ENCODE measurements at regions not wholly inside any gene's neighbourhood (a gene's known extent, or its start where the extent isn't known, plus 50 kb on each side); places are given as distances from the start of the nearest gene placed in this dataset.
"Not testable (repeated sequence)": the region's sequence is repeated elsewhere in the genome, so short reads cannot be mapped to it uniquely, and the experiment has no call there.

DNA sequence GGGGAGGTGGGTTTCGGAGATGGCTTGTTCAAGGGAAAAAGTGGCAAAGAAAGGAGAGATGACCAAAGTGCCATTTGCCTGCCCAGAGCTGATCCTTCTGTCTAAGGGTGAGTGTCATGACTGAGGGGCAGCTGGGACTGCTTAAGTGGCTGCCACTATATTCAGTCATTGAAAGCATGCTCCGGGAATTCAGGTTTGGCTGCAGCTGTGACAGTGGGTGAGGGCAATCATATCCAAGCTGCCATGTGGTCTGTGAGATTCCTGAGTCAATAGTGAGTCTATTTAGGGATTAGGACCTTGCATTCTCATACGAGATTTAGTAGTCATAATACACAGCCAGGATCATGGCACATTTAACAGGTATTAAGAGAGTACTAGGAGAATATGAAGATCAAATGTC is 138.8 kb upstream of the BANK1 start:
- intact Hi-C loops (cut with micrococcal nuclease): no loop called here
- no peak overlapping the region for H3K4me3 Mint-ChIP-seq
- H3K36me3 Mint-ChIP-seq (ENCODE audit: low read depth): no peaks in the 10 kb centered on the region
- H3K27me3 Mint-ChIP-seq: no peaks in the 10 kb centered on the region
- peaks cover 10% of the 10 kb centered on the region for H3K4me1 Mint-ChIP-seq (ENCODE audit: low read depth)
- no peaks in the 10 kb centered on the region for H3K9me3 Mint-ChIP-seq
- H3K27ac Mint-ChIP-seq: no peak overlapping the region

DNA sequence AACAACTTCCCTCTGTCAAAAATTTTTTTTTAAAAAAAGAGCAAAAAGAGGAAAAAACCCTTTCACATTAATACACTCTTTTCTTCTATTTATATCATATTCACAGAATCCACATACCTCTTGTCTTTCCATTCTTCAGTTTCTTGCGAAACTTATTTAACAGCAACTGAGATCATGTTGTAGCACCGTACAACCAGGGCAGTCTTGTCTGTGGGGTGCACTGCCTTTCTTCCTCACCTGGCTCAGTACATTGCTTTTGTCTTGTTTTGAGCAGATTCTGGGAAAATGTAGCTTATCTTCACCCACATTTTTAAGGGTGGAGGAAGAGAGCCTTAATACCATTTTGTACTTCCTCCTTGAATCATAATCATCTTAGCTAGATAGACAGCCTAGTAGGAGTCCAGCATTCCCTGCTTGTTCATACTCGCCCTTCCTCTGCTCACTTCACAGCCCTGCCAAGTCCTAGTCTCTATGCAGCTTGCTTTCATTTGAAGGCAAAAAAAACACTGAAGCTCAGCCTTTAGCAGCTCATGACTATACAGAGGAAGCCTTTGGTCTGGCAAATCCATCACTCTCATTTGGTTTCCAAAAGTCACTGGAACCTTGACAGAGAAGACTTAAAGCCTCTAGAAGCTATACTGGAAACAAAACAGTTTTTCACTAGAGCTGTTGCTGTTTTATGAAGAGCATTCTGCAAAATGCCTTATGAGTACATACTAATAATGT is 140.6 kb upstream of the BANK1 start:
- Mint-ChIP-seq H3K27ac (no peak overlapping the region), H3K27me3 (no peaks in the 10 kb centered on the region), H3K36me3 (ENCODE audit: low read depth) (no peaks in the 10 kb centered on the region), H3K4me1 (ENCODE audit: low read depth) (peaks cover 10% of the 10 kb centered on the region), H3K4me3 (no peak overlapping the region), H3K9me3 (no peaks in the 10 kb centered on the region)
- intact Hi-C loops (cut with micrococcal nuclease): no loop called here

GRCh38 chr4:101647710-101648034 is 142.9 kb upstream of the BANK1 start:
- no peak overlapping the region for H3K27ac Mint-ChIP-seq
- H3K4me3 Mint-ChIP-seq: no peak overlapping the region
- no peaks in the 10 kb centered on the region for H3K27me3 Mint-ChIP-seq
- intact Hi-C loops (cut with micrococcal nuclease): no loop called here
- no peaks in the 10 kb centered on the region for H3K36me3 Mint-ChIP-seq (ENCODE audit: low read depth)
- peaks cover 10% of the 10 kb centered on the region for H3K4me1 Mint-ChIP-seq (ENCODE audit: low read depth)
- H3K9me3 Mint-ChIP-seq: no peaks in the 10 kb centered on the region

DNA sequence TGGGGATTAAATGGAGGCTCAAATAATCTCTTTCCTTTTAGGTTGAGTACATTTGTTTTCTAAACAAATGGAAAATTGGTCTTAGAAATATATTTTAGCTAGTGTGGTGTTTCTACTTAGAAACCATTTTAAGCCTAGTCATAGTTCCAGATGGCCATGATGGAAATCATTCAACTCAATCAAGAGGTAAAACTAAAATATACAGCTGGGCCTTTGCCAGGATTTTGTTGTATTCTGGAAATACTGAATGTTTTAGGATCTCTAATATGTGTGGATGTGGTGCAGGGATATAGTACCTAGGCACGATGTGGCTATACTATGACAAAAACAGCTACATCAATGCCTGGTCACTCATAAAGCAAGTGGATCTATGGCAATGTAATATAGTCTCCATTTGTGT is 146.0 kb upstream of the BANK1 start:
- intact Hi-C loops (cut with micrococcal nuclease): loop anchor here (5.0 kb wide), 1 partner anchor 42 kb away; no protein-coding TSS in a partner anchor
- H3K36me3 Mint-ChIP-seq (ENCODE audit: low read depth): no peaks in the 10 kb centered on the region
- no peaks in the 10 kb centered on the region for H3K27me3 Mint-ChIP-seq
- no peak overlapping the region for H3K27ac Mint-ChIP-seq
- H3K4me3 Mint-ChIP-seq: no peak overlapping the region
- H3K4me1 Mint-ChIP-seq (ENCODE audit: low read depth): peaks cover 8% of the 10 kb centered on the region
- H3K9me3 Mint-ChIP-seq: no peaks in the 10 kb centered on the region

DNA sequence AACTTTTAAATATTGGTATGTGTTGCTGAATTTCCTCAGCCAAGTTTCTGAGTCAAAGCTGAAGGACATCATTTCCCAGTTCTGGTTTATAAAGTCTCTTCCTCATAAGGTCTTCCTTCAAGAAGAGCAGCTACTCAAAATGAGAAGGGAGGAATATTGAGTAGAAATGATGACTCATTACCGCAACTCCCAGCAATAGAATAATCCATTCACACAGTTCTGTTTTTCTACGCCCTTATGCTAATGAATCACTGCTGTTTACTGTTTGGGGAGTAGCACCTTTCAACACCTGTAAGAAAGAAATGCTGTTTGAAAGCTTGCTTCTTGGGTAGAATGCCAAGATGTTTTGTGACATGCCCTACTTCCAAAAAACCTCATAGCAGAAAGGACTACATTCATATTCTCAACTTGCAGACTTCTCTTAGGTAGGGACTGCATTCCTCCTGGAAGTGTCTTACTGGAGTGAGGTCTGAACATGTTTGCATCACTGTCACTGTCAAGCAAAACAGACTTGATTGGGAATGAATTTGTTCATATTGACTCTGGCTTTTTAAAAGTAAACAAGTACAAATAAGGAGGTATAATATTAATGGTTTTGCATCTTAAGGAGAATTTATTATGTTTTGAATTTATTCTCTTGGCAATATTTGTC is 147.2 kb upstream of the BANK1 start:
- H3K27me3 Mint-ChIP-seq: no peaks in the 10 kb centered on the region
- H3K9me3 Mint-ChIP-seq: no peaks in the 10 kb centered on the region
- intact Hi-C loops (cut with micrococcal nuclease): loop anchor here (5.0 kb wide), 1 partner anchor 41 kb away; no protein-coding TSS in a partner anchor
- H3K4me1 Mint-ChIP-seq (ENCODE audit: low read depth): no peaks in the 10 kb centered on the region
- no peak overlapping the region for H3K4me3 Mint-ChIP-seq
- no peaks in the 10 kb centered on the region for H3K36me3 Mint-ChIP-seq (ENCODE audit: low read depth)
- H3K27ac Mint-ChIP-seq: no peak overlapping the region

DNA sequence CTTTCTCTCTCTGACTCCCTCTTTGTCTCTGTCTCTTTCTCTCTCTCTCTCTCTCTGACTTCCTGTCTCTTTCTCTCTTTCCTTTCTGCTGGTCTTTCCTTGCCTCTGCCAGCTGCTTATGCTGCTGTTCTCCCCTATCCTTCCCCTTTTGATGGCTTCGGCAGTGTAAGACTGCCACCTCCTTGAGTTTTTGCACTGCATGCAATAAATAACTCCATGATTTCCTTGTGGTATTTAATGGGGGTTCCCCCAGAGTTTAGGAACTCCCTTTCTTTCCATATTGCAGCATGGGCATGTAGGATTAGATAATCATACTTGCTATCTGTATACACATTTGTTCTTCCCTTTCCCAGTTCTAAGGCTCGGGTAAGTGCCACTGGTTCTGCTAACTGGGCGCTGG is 157.8 kb upstream of the BANK1 start:
- H3K4me1 Mint-ChIP-seq (ENCODE audit: low read depth); H3K27ac Mint-ChIP-seq; H3K4me3 Mint-ChIP-seq; intact Hi-C loops (cut with micrococcal nuclease); H3K36me3 Mint-ChIP-seq (ENCODE audit: low read depth); H3K27me3 Mint-ChIP-seq: not testable (repeated sequence)
- peaks cover 23% of the 10 kb centered on the region for H3K9me3 Mint-ChIP-seq

- Mint-ChIP-seq H3K36me3 (ENCODE audit: low read depth) (no peaks in the 10 kb centered on the region), H3K9me3 (peaks cover 23% of the 10 kb centered on the region), H3K4me3 (no peak overlapping the region), H3K4me1 (ENCODE audit: low read depth) (peaks cover 11% of the 10 kb centered on the region), H3K27ac (no peak overlapping the region), H3K27me3 (no peaks in the 10 kb centered on the region)
- intact Hi-C loops (cut with micrococcal nuclease): no loop called here
Observed at GRCh38 chr4:101630319-101630986, 160.1 kb upstream of the BANK1 start.

DNA sequence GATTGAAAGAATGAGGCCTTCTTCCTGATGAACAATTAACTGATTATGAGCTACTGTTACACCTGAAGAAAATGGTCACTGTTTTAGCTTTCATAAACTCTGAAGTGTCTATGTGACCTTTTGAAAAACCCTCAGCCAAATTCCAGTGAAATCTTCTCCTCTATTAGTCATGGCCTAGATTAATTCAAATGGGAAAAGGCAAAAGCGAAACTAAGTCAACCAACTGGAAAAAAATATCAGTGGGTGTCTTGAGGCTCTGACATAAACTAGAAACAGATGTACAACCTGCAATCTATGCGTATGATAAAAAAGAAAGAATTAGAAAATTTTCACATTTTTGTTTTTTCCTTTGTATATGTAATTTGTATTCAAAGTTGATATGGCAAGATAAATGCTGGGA is 169.4 kb upstream of the BANK1 start:
- Mint-ChIP-seq H3K36me3 (ENCODE audit: low read depth) (no peaks in the 10 kb centered on the region), H3K27ac (no peak overlapping the region), H3K27me3 (no peaks in the 10 kb centered on the region), H3K9me3 (no peaks in the 10 kb centered on the region), H3K4me1 (ENCODE audit: low read depth) (peaks cover 1% of the 10 kb centered on the region), H3K4me3 (no peak overlapping the region)
- intact Hi-C loops (cut with micrococcal nuclease): no loop called here

- no peak overlapping the region for H3K27ac Mint-ChIP-seq
- intact Hi-C loops (cut with micrococcal nuclease): no loop called here
- no peaks in the 10 kb centered on the region for H3K4me1 Mint-ChIP-seq (ENCODE audit: low read depth)
Observed at GRCh38 chr4:101615652-101616051, 174.9 kb upstream of the BANK1 start.

GRCh38 chr4:101606989-101607388 is 183.5 kb upstream of the BANK1 start:
- H3K36me3 Mint-ChIP-seq (ENCODE audit: low read depth): not testable (repeated sequence)

More at GRCh38 chr4:101615652-101616051, 174.9 kb upstream of the BANK1 start:
- no peaks in the 10 kb centered on the region for H3K36me3 Mint-ChIP-seq (ENCODE audit: low read depth)
- H3K9me3 Mint-ChIP-seq: no peaks in the 10 kb centered on the region
- no peak overlapping the region for H3K4me3 Mint-ChIP-seq
- no peaks in the 10 kb centered on the region for H3K27me3 Mint-ChIP-seq

DNA sequence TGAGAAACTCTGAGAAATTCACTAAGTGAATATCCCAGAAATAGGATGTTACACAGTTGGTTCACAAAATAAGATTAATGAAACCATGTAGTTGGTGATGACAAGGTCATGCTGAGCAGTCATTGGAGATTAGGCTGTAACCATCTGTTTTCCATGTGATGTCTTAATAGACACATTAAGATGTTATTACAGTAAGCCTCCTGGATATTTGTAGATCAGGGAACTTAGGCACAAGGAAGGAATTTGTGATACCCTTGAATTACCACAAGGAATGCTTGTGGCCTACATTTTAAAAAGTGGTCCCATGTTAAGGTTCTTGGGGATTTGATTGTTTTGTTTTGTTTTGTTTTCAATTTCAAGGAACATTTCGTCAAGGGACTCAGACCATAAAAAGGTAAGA is 185.6 kb upstream of the BANK1 start:
- Mint-ChIP-seq H3K27me3 (no peaks in the 10 kb centered on the region), H3K27ac (no peak overlapping the region), H3K36me3 (ENCODE audit: low read depth) (no peaks in the 10 kb centered on the region), H3K4me3 (no peak overlapping the region), H3K4me1 (ENCODE audit: low read depth) (no peaks in the 10 kb centered on the region), H3K9me3 (peaks cover 13% of the 10 kb centered on the region)
- intact Hi-C loops (cut with micrococcal nuclease): loop anchor here (5.0 kb wide), 1 partner anchor 37 kb away; no protein-coding TSS in a partner anchor

More at GRCh38 chr4:101606989-101607388, 183.5 kb upstream of the BANK1 start:
- H3K4me3 Mint-ChIP-seq; H3K4me1 Mint-ChIP-seq (ENCODE audit: low read depth); intact Hi-C loops (cut with micrococcal nuclease); H3K27ac Mint-ChIP-seq; H3K27me3 Mint-ChIP-seq: not testable (repeated sequence)
- peaks cover 13% of the 10 kb centered on the region for H3K9me3 Mint-ChIP-seq

DNA sequence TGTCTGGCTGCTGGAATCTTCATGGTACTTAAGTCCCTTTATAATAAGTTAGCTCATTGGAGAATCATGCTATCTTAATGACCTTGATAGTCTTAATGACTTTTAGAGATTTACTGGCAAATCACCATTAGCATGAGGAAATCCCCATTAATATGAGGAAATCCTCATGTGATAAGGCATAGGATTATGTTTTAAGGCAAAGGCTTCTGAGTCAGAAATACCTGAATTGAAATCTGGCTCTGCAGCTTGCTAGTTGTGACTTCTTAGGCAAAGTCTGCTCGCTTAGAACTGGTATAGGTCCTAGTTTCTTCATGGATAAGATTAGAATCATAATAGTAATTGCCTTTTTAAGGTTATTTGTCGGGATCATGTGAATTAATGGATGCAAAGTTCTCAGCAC is 190.2 kb upstream of the BANK1 start:
- Mint-ChIP-seq H3K4me1 (ENCODE audit: low read depth) (peaks cover 13% of the 10 kb centered on the region), H3K9me3 (no peaks in the 10 kb centered on the region), H3K4me3 (no peak overlapping the region), H3K27me3 (no peaks in the 10 kb centered on the region), H3K36me3 (ENCODE audit: low read depth) (no peaks in the 10 kb centered on the region), H3K27ac (no peak overlapping the region)
- intact Hi-C loops (cut with micrococcal nuclease): loop anchor here (5.0 kb wide), 1 partner anchor 42 kb away; no protein-coding TSS in a partner anchor

GRCh38 chr4:101599620-101600019 is 190.9 kb upstream of the BANK1 start:
- no peaks in the 10 kb centered on the region for H3K27me3 Mint-ChIP-seq
- peaks cover 13% of the 10 kb centered on the region for H3K4me1 Mint-ChIP-seq (ENCODE audit: low read depth)
- H3K4me3 Mint-ChIP-seq: no peak overlapping the region

More at GRCh38 chr4:101599620-101600019, 190.9 kb upstream of the BANK1 start:
- intact Hi-C loops (cut with micrococcal nuclease): loop anchor here (5.0 to 10.0 kb wide), 2 partner anchors 43 to 255 kb away; partner anchors contain the start of gene PPP3CA
- Mint-ChIP-seq H3K36me3 (ENCODE audit: low read depth) (no peaks in the 10 kb centered on the region), H3K27ac (no peak overlapping the region), H3K9me3 (no peaks in the 10 kb centered on the region)
